Activated B cell treated with CpG ODN at 0.5 μM for 24 hours (primary cell): ENCODE measurements at regions not wholly inside any gene's neighbourhood (a gene's known extent, or its start where the extent isn't known, plus 50 kb on each side); places are given as distances from the start of the nearest gene placed in this dataset.

Source experiments
- ATAC-seq: fragments of 200-7000 bp; cut with Tn5 transposase; one replicate; pipeline ENCODE4 v1.10.0; 2021; ENCODE audit warnings: low read depth, mild to moderate bottlenecking, moderate library complexity
- CTCF ChIA-PET: fragments of 350-600 bp; sonication (Branson Sonifier 250); formaldehyde crosslinking; loops from one replicate; lab custom pipeline; 2021; ENCODE audit warnings: antibody characterized with exemption; lab: Charles Lee
- POLR2A ChIA-PET: fragments of 350-600 bp; sonication (Branson Sonifier 250); formaldehyde crosslinking; loops from one replicate; lab custom pipeline; 2021; ENCODE audit warnings: antibody characterized with exemption; lab: Charles Lee
- DNase-seq: peaks from one replicate; pipeline ENCODE4 v3.0.0; 2022
- H3K27ac Mint-ChIP-seq: one replicate; pipeline ENCODE4 v1.8.0; 2020; ENCODE audit warnings: mixed read lengths
- H3K27me3 Mint-ChIP-seq: one replicate; pipeline ENCODE4 v1.8.0; 2021; ENCODE audit warnings: mixed read lengths
- H3K36me3 Mint-ChIP-seq: one replicate; pipeline ENCODE4 v1.8.0; 2021; ENCODE audit warnings: low read depth, mixed read lengths
- H3K4me1 Mint-ChIP-seq: one replicate; pipeline ENCODE4 v1.8.0; 2021; ENCODE audit warnings: mixed read lengths
- H3K4me3 Mint-ChIP-seq: one replicate; pipeline ENCODE4 v1.8.0; 2020; ENCODE audit warnings: mild to moderate bottlenecking, mixed read lengths
- H3K9me3 Mint-ChIP-seq: one replicate; pipeline ENCODE4 v1.8.0; 2020; ENCODE audit warnings: mixed read lengths
- intact Hi-C: fragments of 100-400 bp; cut with micrococcal nuclease; formaldehyde crosslinking; loops from one replicate; pipeline ENCODE4 v1.15.1; 2024
- TF ChIP-seq, protein P1 (sequence below): fragments of 200-600 bp; IDR thresholded peaks from one replicate; pipeline ENCODE4 v1.8.0; 2022; ENCODE audit warnings: antibody characterized with exemption, mild to moderate bottlenecking

GRCh38 chr10:37675449-37675848, 182.0 kb downstream of the ZNF248 start:
- H3K4me1 Mint-ChIP-seq: no peaks in the 10 kb centered on the region

DNA sequence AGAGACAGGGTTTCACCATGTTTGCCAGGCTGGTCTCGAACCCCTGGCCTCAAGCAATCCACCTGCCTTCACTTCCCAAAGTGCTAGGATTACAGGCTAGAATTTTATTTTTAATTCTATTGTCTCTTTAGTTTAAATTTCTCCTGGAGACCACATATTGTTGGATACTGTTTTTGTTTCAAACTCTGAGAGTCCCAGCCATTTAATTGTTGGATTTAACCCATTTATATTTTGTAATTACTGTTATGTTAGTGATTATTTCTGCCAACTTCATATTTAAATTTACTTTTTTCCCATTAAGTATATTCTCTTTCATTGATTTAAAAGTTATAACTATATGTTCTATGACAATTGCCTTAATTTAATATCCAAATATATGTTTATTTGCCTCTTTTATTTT, 185.6 kb downstream of the ZNF248 start:
- no peak overlapping the region for H3K4me3 Mint-ChIP-seq
- no peak for ATAC-seq
- ChIA-PET CTCF (no interaction called here), POLR2A (no interaction called here)
- peaks cover 22% of the 10 kb centered on the region for H3K9me3 Mint-ChIP-seq
- H3K27ac Mint-ChIP-seq: no peak overlapping the region
- no peak for DNase-seq
- TF ChIP-seq, protein P1, sequence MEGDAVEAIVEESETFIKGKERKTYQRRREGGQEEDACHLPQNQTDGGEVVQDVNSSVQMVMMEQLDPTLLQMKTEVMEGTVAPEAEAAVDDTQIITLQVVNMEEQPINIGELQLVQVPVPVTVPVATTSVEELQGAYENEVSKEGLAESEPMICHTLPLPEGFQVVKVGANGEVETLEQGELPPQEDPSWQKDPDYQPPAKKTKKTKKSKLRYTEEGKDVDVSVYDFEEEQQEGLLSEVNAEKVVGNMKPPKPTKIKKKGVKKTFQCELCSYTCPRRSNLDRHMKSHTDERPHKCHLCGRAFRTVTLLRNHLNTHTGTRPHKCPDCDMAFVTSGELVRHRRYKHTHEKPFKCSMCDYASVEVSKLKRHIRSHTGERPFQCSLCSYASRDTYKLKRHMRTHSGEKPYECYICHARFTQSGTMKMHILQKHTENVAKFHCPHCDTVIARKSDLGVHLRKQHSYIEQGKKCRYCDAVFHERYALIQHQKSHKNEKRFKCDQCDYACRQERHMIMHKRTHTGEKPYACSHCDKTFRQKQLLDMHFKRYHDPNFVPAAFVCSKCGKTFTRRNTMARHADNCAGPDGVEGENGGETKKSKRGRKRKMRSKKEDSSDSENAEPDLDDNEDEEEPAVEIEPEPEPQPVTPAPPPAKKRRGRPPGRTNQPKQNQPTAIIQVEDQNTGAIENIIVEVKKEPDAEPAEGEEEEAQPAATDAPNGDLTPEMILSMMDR: no peak
- H3K36me3 Mint-ChIP-seq: no peaks in the 10 kb centered on the region
- no peaks in the 10 kb centered on the region for H3K27me3 Mint-ChIP-seq
- H3K4me1 Mint-ChIP-seq: no peaks in the 10 kb centered on the region
- intact Hi-C loops: no loop called here

More at GRCh38 chr10:37675449-37675848, 182.0 kb downstream of the ZNF248 start:
- ChIA-PET CTCF (no interaction called here), POLR2A (no interaction called here)
- no peak overlapping the region for H3K27ac Mint-ChIP-seq
- peaks cover 15% of the 10 kb centered on the region for H3K9me3 Mint-ChIP-seq
- DNase-seq (no peak), ATAC-seq (no peak)
- intact Hi-C loops: no loop called here
- no peaks in the 10 kb centered on the region for H3K36me3 Mint-ChIP-seq
- TF ChIP-seq, protein P1: no peak
- H3K4me3 Mint-ChIP-seq: no peak overlapping the region
- H3K27me3 Mint-ChIP-seq: no peaks in the 10 kb centered on the region

GRCh38 chr10:37667736-37668135, 189.7 kb downstream of the ZNF248 start:
- TF ChIP-seq, protein P1: no peak
- no peak overlapping the region for H3K4me3 Mint-ChIP-seq

GRCh38 chr10:37654466-37654865, 202.9 kb downstream of the ZNF248 start:
- TF ChIP-seq, protein P1: no peak
- CTCF ChIA-PET: no interaction called here
- no peak overlapping the region for H3K4me3 Mint-ChIP-seq
- ATAC-seq: no peak
- peaks cover 16% of the 10 kb centered on the region for H3K9me3 Mint-ChIP-seq
- no peak for DNase-seq
- POLR2A ChIA-PET: no interaction called here
- no peaks in the 10 kb centered on the region for H3K36me3 Mint-ChIP-seq
- no peak overlapping the region for H3K27ac Mint-ChIP-seq
- no peaks in the 10 kb centered on the region for H3K4me1 Mint-ChIP-seq
- no peaks in the 10 kb centered on the region for H3K27me3 Mint-ChIP-seq
- intact Hi-C loops: no loop called here

More at GRCh38 chr10:37667736-37668135, 189.7 kb downstream of the ZNF248 start:
- Mint-ChIP-seq H3K9me3 (peaks cover 26% of the 10 kb centered on the region), H3K27me3 (no peaks in the 10 kb centered on the region), H3K27ac (no peak overlapping the region), H3K4me1 (no peaks in the 10 kb centered on the region), H3K36me3 (no peaks in the 10 kb centered on the region)
- no peak for ATAC-seq
- DNase-seq: no peak
- ChIA-PET POLR2A (no interaction called here), CTCF (no interaction called here)
- intact Hi-C loops: no loop called here

DNA sequence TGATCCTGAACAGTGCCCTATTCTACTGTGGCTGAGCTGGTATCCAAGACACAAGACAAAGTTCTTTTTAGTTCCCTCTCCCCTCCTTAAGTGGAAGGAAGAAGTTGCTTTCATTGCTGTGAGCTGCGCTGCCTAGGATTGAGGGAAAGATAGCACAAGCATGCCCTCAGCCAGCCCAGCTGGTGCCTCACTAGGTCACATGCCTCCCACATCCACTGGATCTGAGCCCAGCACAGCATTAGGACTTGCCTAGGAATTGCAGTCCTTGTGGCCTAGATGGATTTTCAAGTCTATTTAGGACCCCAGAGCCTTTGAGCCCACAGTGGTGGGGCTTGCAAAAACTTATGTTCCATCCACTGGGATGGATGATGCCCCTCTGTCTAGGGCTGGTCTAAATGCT, 214.2 kb downstream of the ZNF248 start:
- ATAC-seq (no peak), DNase-seq (no peak)
- Mint-ChIP-seq H3K4me1 (no peaks in the 10 kb centered on the region), H3K27me3 (no peaks in the 10 kb centered on the region), H3K36me3 (no peaks in the 10 kb centered on the region), H3K27ac (no peak overlapping the region), H3K4me3 (no peak overlapping the region), H3K9me3 (peaks cover 9% of the 10 kb centered on the region)
- POLR2A ChIA-PET: no interaction called here
- TF ChIP-seq, protein P1: no peak
- CTCF ChIA-PET: no interaction called here
- intact Hi-C loops: no loop called here
